ENCODE measurements at regions not wholly inside any gene's neighbourhood (a gene's known extent, or its start where the extent isn't known, plus 50 kb on each side); places are given as distances from the start of the nearest gene placed in this dataset.

DNA sequence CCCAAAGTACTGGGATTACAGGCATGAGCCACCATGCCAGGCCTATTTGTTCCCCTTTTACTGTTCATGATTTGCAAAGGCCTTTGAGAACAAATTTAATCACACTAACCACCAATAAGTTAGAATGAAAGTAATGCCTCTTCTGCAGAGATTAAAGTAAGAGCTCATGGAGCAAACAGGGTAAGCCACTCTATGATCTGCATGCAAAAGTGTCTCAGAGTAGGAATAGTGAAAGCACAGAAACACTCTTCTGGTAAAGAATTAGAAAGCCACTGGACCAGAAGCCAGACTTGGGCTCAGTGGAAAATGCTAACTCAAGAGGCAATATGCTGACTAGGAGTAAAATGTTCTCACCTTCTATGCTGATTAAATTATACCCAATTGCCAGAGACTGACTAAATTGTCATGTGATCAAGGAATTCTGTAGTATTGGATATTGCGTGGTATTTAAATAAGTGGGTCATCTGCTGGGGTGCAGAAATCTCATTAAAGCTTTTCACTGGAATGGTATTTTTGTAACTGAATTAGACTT, 235.3 kb upstream of the ERBB4 start:
- TF ChIP-seq EZH2 (IDR thresholded peaks at IDR 0.05; ENCODE audit: insufficient read depth, poor library complexity, severe bottlenecking) (no peak), EZH2phosphoT487 (IDR thresholded peaks at IDR 0.05; ENCODE audit: insufficient read depth, low read depth) (no peak)
